Thyroid gland (tissue), 4 donors: ENCODE measurements at regions not wholly inside any gene's neighbourhood (a gene's known extent, or its start where the extent isn't known, plus 50 kb on each side); places are given as distances from the start of the nearest gene placed in this dataset.
"Not testable (repeated sequence)": the region's sequence is repeated elsewhere in the genome, so short reads cannot be mapped to it uniquely, and the experiment has no call there.

Source experiments
- CTCF ChIP-seq, 6 experiments: fragments of 200-600 bp in 3 of 6; fragments of 450-650 bp in 3 of 6; sonication (generic) in 3 of 6; IDR thresholded peaks; one replicate each; pipeline ENCODE4 v1.5.1; 2016 to 2019; ENCODE audit warnings: antibody characterized with exemption in 6 of 6, mild to moderate bottlenecking in 2 of 6, inconsistent platforms in 1 of 6, moderate library complexity in 1 of 6
- POLR2A ChIP-seq, 2 donors: fragments of 450-650 bp; IDR thresholded peaks; one replicate each; pipeline ENCODE4 v1.6.1; 2017; ENCODE audit warnings: antibody characterized with exemption in 2 of 2, mild to moderate bottlenecking in 2 of 2, moderate library complexity in 1 of 2

DNA sequence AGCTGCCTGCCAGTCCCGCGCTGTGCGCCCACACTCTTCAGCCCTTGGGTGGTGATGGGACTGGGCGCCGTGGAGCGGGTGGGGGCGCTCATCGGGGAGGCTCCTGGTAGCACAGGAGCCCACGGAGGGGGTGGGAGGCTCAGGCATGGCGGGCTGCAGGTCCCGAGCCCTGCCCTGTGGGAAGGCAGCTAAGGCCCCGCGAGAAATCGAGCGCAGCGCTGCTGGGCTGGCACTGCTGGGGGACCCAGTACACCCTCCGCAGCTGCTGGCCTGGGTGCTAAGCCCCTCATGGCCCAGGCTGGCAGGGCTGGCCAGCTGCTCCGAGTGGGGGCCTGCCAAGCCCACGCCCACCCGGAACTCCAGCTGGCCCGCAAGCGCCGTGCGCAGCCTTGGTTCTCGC, 403.7 kb upstream of the NUDT12 start:
- not testable (repeated sequence) for TF ChIP-seq CTCF, POLR2A (IDR thresholded peaks at IDR 0.05)
